HG02970 (cell line): ENCODE measurements at regions not wholly inside any gene's neighbourhood (a gene's known extent, or its start where the extent isn't known, plus 50 kb on each side); places are given as distances from the start of the nearest gene placed in this dataset.

Experiments used
- ATAC-seq: cut with Tn5 transposase; IDR thresholded peaks from one replicate; pipeline ENCODE4 v1.9.1; 2021; ENCODE audit warnings: mild to moderate bottlenecking, moderate library complexity, moderate number of reproducible peaks; ENCODE audit not compliant: unreplicated experiment, low FRiP score

- no peak for ATAC-seq
Observed at GRCh38 chr3:72339670-72340030, 508.6 kb downstream of the SHQ1 start.

- ATAC-seq: no peak
Observed at GRCh38 chr3:72338942-72339669, 509.1 kb downstream of the SHQ1 start.

GRCh38 chr3:72338082-72338941 lies 509.9 kb downstream of the SHQ1 start:
- no peak for ATAC-seq

- ATAC-seq: no peak
Observed at GRCh38 chr3:72337480-72337855, 510.8 kb downstream of the SHQ1 start.

GRCh38 chr3:72336821-72337479 lies 511.3 kb downstream of the SHQ1 start:
- no peak for ATAC-seq

- no peak for ATAC-seq
Observed at GRCh38 chr3:72336114-72336651, 512.1 kb downstream of the SHQ1 start.

GRCh38 chr3:72335458-72336095 lies 512.7 kb downstream of the SHQ1 start:
- ATAC-seq: no peak

GRCh38 chr3:72334681-72335457 lies 513.4 kb downstream of the SHQ1 start:
- no peak for ATAC-seq

- no peak for ATAC-seq
Observed at GRCh38 chr3:72332689-72333088, 515.6 kb downstream of the SHQ1 start.

- ATAC-seq: no peak
Observed at GRCh38 chr3:72332036-72332435, 516.2 kb downstream of the SHQ1 start.

GRCh38 chr3:72331076-72331475 lies 517.2 kb downstream of the SHQ1 start:
- no peak for ATAC-seq

- ATAC-seq: no peak
Observed at GRCh38 chr3:72329354-72329753, 518.9 kb downstream of the SHQ1 start.

- no peak for ATAC-seq
Observed at GRCh38 chr3:72328755-72329277, 519.4 kb downstream of the SHQ1 start.

- no peak for ATAC-seq
Observed at GRCh38 chr3:72327008-72327407, 521.2 kb downstream of the SHQ1 start.

- ATAC-seq: no peak
Observed at GRCh38 chr3:72324253-72324811, 523.9 kb downstream of the SHQ1 start.

- ATAC-seq: no peak
Observed at GRCh38 chr3:72323773-72324172, 524.5 kb downstream of the SHQ1 start.

GRCh38 chr3:72322264-72322976 lies 525.8 kb downstream of the SHQ1 start:
- no peak for ATAC-seq

GRCh38 chr3:72320955-72321303 lies 527.3 kb downstream of the SHQ1 start:
- no peak for ATAC-seq
